LHCN-M2 (cell line): ENCODE measurements at regions not wholly inside any gene's neighbourhood (a gene's known extent, or its start where the extent isn't known, plus 50 kb on each side); places are given as distances from the start of the nearest gene placed in this dataset.
A peak's percentile ranks its signal among the peaks of the same experiment; 100 is the strongest.
"Not testable (repeated sequence)": the region's sequence is repeated elsewhere in the genome, so short reads cannot be mapped to it uniquely, and the experiment has no call there.

Source experiments
- DNase-seq: peaks from one replicate; pipeline ENCODE4 v3.0.0-alpha.2; 2012; ENCODE audit warnings: low read depth

- DNase-seq = not testable (repeated sequence)
These were observed 294.7 kb upstream of the TEKT4 start for GRCh38 chr2:94576486-94576885.

DNA sequence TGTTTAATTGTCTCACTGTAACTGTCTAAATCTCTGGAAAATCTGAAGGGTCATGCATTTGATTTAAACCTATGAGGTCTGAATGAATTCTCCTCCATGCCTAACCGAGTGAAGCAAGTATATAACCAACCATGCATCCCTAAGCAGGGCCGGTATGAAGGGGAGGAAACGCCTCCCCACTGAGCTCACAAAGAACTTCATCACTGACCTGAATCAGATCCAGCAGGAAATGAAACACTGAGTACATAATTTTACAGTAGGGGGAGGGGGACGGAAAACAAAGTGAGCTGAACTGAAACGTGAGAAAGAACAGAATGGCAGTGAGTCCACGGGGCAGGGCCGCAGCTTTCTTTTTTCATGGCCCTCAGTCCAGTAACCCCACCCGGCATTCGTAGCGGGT, 294.1 kb upstream of the TEKT4 start:
- peak; percentile 4 for DNase-seq

- not testable (repeated sequence) for DNase-seq
These were observed 292.0 kb upstream of the TEKT4 start for GRCh38 chr2:94579221-94579620.

DNA sequence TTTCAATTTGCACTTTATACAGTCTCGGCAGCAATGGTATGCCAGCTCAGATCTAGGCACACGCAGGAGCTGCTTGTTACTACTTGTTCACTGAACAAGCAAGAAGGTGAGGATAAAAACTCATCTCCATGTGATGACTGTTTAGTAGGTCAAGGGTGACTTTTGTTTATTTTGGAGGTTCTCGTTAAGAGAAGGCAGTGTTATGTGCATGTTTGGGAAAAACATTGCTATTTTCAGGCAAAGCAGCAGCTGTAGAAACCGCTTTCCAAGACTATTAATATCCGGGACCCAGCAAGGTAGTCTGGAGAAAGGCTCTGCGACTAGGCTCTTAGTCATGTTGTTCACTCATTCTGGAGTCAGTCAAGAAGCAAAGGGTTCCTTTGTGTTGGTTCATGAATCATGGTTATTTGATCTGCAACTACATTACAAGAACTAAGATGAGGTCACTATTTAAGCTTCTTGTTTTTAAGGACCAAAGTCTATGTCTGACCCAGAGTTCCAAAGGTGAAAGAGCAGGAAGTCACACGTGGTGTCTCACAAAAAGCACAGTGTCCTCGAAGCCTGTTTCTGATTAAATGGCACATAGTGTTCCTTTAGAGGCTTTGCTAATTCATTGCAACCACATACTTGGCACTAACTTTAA, 288.0 kb upstream of the TEKT4 start:
- DNase-seq = peak; percentile 65

DNA sequence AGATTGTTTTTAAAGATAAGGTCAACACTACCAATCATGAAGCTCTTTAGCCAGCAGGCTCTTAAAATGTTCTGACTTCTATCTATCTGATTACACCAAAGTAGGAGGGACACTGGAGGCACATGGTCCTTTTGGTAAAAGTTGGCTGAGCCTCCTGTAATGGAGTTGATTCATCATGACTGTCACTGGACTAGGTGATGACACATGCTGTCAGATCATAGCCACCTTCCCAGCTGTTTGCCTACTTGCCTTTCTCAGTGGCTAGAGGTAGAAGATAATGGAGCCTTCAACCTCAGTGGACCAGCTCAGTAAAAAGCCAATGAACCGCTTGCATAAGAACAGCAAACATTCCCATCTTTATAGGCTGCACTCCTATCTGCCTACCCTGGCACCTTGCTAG, 286.7 kb upstream of the TEKT4 start:
- peak; percentile 12 for DNase-seq

DNA sequence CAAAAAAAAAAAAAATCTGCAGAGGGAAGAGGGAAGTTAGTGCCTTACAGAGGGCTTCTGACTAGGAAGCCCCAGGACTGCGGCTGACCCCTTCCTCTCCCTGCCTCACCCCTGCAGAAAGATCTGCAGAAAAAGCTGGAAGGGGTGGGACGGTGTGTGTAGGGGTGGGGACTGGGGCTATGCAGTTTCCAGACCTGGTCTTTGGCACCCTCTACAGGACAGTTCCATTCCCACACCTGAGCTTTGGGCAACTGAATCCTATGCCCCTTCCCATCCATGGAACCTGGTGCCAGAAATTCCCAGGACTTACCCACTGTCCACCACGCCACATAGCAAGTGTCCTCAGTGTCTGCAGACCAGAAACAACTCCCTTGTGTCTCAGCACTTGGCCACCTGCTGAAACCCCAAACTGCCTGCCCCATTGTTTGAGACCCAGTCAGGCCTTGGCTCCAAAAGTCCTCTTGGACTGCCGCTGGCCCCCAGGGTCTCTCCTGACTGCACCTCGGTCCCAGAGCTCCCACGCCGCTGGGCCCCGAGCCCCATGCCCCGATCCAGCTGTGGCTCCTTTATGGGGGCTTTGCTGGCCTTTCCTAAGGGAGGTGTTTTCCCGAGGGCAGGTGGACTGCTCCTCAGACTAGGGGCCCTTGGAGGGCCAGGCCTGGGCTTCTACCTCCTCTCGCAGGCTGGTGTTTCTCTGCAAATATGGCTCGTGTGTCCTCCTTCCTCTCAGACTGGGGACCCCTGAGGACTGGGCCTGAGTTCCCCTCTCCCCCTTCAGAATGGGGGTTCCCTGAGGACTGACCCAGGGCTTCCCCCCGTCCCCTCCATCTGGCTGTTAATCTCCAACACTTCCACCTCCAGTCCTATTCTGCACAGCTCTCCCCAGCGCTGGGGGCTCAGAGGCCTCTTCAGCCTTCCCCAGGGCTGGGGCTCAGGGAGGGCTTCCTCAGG, 284.9 kb upstream of the TEKT4 start:
- peak; percentile 12 for DNase-seq

GRCh38 chr2:94587042-94587441, 284.2 kb upstream of the TEKT4 start:
- not testable (repeated sequence) for DNase-seq

- DNase-seq = not testable (repeated sequence)
These were observed 277.0 kb upstream of the TEKT4 start for GRCh38 chr2:94594019-94594836.

DNA sequence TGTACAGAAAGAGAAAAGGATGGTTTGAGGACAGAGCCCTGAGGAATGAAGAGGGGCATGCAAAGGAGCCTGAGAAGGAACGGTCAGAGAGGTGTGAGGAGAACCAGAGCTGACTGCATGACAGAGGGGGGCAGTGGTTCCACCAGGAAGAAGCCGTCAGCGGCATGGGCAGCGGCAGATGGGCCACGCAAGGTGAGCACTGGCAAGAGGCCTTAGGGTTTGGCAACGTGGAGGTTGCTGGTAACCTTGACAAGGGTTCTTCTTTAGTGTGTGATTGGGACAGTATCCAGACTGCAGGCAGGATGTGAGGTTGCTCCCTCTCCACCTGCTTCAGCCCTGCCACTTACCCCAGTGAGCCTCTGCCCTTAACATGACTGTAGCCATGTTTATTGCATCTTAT, 275.3 kb upstream of the TEKT4 start:
- not testable (repeated sequence) for DNase-seq

DNA sequence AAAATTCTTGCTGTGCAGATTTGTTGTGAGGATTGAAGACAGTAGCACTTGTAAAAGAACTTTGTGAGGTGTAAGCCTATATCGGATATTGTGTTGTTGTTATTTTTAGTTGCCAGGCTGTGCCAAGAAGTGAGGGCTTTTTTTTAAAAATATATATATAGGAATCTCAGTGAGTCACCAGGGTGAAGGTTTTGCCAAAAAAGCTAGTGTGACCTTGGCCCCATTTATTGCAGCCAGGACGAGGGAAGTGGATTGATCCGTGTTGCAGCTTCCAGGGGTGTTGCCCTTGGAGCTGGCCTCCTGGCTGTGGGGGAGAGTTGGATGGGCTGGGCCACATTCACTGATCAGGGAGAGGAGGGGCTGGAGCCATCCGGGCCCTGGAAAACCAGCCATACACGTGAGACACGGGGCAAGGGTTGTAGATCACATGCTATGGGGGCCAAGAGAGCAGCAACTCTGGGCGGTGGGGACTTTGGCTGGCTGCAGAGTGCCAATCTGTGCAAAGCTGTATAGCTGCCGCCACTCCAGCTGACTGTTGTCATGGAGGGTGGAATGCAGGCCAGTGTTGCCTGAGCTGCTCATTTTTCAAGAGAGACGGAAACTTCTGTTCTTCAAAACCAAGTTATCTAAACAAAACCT, 273.0 kb upstream of the TEKT4 start:
- not testable (repeated sequence) for DNase-seq

- DNase-seq = not testable (repeated sequence)
These were observed 270.3 kb upstream of the TEKT4 start for GRCh38 chr2:94600929-94601328.

- no peak for DNase-seq
These were observed 268.8 kb upstream of the TEKT4 start for GRCh38 chr2:94602466-94602865.

GRCh38 chr2:94622113-94622618, 249.1 kb upstream of the TEKT4 start:
- DNase-seq = no peak

DNA sequence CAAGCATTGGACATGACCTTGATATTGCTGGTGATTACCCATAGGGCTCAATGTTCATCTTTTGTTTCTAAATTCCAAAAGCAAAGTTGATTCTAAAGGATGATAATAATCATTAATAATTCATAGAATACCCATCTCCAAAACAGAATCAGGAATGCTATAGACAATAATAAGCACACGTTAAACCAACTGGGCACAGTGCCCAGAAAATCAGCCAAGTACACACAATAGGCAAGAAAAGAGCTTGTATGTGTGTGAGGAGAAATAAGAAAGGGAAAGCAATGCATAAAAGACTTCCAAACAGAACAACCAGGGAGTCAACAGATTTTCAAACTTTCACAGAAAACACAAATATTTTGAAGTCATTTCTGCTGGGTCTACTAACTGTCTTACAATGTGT, 242.3 kb upstream of the TEKT4 start:
- DNase-seq = not testable (repeated sequence)

- not testable (repeated sequence) for DNase-seq
These were observed 229.8 kb upstream of the TEKT4 start for GRCh38 chr2:94641397-94641796.

- not testable (repeated sequence) for DNase-seq
These were observed 219.1 kb upstream of the TEKT4 start for GRCh38 chr2:94652131-94652530.

DNA sequence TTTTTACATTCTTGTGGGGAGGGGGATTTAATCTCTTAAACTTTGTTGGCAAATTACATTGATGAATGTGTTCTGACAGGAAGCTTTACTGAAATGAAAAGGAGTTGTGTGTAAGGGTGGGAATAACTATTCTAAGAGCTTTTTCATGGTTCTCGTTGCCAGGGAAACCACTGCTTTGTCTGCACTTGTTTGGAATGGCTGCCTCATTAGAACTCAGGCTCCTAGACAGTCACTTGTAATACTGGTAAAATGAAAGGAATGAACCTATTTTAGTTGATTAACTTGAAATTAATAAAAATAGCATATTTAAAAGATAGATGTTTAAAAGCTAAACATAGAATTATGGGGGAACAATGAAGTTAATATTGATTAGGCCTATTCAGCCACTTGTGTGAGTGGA, 201.4 kb upstream of the TEKT4 start:
- DNase-seq = not testable (repeated sequence)

- DNase-seq = not testable (repeated sequence)
These were observed 177.0 kb upstream of the TEKT4 start for GRCh38 chr2:94694236-94694635.

GRCh38 chr2:94708982-94709381, 162.2 kb upstream of the TEKT4 start:
- DNase-seq = not testable (repeated sequence)

- no peak for DNase-seq
These were observed 145.7 kb upstream of the TEKT4 start for GRCh38 chr2:94725543-94725942.

DNA sequence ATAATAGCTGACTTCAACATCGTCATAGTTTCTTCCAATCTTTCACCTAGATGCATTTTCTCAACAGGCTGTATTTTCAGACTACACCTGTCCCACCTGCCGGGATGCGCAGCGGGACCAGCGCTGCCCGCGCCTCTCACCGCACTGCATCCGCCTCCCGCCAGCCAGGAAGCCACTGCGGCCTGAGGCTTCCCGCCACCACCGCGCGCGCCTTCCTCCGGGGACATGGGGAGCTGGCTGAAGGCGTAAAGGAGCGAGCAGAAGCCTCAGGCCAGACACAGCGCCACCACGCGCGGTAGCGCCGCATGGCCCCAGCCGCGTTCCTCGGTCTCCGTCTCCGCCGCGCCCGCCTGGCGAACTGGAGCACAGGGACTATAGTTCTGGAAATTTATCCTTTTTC, 135.7 kb upstream of the TEKT4 start:
- DNase-seq = not testable (repeated sequence)
